Colon (tissue), 2 donors: ENCODE measurements at regions not wholly inside any gene's neighbourhood (a gene's known extent, or its start where the extent isn't known, plus 50 kb on each side); places are given as distances from the start of the nearest gene placed in this dataset.

Experiments
- FAIRE-seq: peaks from 2 replicates; lab custom pipeline; 2012; peaks lifted over from hg19 to GRCh38; lab: Jason Lieb, UNC
- donor health status: control.
- donor health status: control.

- FAIRE-seq = no peak
Observed at GRCh38 chr11:112786196-112786595, 175.0 kb upstream of the NCAM1 start.

- no peak for FAIRE-seq
Observed at GRCh38 chr11:112786886-112787530, 174.2 kb upstream of the NCAM1 start.

DNA sequence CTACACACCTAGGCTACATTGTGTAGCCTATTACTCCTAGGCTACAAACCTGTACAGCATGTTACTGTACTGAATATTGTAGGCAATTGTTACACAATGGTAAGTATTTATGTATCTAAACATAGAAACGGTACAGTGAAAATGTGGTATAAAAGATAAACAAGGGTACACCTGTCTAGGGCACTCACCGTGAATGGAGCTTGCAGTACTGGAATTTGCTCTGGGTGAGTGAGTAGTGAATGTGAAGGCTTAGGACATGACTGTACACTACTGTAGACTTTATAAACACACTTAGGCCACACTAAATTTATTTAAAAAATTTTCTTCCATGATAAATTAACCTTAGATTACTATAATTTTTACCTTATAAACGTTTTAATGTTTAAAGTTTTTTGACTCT, 171.7 kb upstream of the NCAM1 start:
- no peak for FAIRE-seq

- FAIRE-seq = no peak
Observed at GRCh38 chr11:112790286-112790685, 170.9 kb upstream of the NCAM1 start.

GRCh38 chr11:112792070-112792469, 169.2 kb upstream of the NCAM1 start:
- no peak for FAIRE-seq

DNA sequence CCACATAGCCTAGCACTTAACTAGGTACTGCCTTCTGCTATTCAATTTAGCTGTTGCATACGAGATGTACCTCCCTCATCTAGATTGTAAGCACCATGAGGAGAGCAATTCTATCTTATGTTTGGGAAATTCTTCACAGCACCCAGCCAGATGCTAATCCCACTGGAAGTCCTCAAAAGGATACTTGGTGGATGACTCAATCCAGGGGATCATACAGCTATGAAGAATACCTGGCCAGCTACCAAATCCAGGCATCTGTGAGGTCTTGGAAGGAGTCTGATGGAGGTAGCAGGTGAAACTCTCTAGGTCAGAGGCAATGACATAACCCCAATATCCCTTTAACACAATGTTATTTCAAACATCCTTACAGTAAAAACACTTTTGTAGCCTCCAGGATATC, 167.8 kb upstream of the NCAM1 start:
- FAIRE-seq = no peak

DNA sequence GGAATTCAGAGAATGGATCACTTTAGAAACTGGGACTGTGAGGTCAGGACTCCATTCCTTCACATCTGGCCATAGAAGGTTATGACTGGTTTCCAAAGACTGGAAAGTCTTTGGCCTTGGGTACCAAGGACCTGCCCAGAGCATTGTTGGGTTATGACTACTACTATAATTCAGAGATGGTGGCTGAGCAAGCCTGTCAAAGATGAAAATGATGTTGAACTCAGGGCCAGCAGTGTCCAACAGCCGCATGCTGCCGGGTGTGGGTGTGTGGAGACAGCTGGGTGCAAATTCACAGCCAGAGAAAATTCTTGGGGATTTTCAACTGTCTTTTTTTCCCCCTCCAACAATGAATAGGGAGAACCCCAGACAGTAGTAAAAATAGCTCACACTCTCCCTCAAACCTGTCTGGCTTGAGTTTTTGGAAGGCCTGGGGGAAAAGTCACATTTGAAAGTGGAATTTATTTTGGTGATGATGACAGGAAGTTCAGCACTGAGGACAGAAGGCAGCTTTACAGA, 166.8 kb upstream of the NCAM1 start:
- no peak for FAIRE-seq

GRCh38 chr11:112795142-112795815, 165.9 kb upstream of the NCAM1 start:
- no peak for FAIRE-seq

- no peak for FAIRE-seq
Observed at GRCh38 chr11:112795911-112796649, 165.1 kb upstream of the NCAM1 start.

- FAIRE-seq = no peak
Observed at GRCh38 chr11:112797092-112797491, 164.1 kb upstream of the NCAM1 start.

DNA sequence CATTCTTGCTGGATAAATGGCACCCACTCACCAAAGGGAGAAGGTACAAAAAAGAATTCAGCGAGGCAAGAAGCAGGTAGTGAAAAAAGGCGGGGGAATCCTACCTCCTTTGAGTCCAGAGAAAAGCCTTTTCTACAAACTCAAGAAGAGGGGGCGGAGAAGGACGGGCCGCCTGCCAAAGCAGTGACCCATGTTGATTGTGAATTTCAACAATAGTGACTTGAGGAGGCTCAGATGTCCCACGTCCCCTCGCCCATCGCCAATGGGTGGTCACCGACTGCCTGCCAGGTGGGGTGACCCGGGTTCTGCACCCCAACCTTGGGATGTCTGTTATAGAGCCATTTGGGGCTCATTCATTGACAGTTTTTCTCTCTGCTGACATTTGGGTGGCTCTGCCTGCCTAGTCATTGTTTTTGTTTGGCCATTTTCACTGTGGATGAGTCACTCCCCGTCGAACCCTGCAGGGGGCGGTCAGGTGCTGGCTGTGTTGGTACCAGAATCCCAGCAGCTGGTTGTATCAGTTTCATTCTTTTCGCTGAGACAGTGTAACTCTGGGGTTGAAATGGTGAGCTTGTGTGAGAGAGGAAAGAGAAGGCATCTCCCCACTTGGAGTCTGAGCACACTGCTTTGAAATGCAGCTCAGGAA, 163.4 kb upstream of the NCAM1 start:
- no peak for FAIRE-seq

- FAIRE-seq = no peak
Observed at GRCh38 chr11:112801025-112801816, 160.0 kb upstream of the NCAM1 start.

DNA sequence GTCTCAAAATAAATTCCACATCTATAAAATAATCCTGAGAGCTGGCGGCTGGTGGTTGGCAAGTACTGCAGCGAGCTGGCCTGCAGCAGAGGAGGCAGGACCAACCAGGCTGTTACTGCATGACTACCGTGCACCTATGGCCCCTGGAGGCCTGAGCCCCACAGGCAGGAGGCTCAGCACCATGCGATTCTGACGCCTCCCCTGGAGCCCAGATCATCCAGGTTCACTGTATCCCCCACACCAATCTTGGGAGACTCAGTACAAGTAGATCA, 159.5 kb upstream of the NCAM1 start:
- FAIRE-seq = no peak

- FAIRE-seq = no peak
Observed at GRCh38 chr11:112805658-112806057, 155.6 kb upstream of the NCAM1 start.

DNA sequence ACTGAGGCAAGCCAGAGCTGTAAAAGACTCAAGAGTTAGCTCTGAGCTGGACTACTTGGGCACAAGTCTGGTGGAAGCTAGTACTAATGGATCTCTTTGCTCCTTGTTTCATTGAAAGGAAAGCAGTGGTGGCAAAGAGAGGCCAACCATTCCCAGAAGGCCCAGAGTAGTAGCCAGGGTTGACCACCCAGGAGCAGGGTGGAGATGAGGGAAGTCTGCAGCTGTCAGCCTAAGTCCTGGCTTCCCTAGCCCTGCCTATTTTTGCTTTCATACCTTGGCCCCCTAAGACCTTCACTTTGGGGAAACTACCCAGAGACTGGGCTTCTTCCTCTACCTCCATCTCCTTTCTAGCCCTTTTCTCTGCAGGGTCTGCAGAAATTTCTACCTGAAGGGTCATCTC, 155.0 kb upstream of the NCAM1 start:
- FAIRE-seq = no peak

DNA sequence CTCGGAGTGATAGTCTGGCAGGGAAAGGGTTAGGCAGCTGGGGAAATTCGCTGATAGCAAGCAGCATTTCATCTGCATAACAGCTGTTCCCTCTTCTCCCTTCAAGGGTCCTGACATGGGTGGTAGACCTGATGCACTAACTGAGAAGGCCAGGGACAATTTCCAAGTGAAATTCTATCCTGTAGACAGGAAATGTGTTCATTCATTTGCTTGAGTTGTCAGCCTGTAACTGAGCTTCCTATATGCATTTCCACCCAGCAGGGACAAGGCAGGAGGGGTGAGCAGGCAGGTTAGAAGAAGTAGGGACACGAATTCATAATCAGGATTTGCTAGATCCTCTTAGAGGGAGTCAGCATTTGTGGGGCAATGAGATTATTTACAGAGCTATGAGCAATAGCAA, 154.3 kb upstream of the NCAM1 start:
- no peak for FAIRE-seq

DNA sequence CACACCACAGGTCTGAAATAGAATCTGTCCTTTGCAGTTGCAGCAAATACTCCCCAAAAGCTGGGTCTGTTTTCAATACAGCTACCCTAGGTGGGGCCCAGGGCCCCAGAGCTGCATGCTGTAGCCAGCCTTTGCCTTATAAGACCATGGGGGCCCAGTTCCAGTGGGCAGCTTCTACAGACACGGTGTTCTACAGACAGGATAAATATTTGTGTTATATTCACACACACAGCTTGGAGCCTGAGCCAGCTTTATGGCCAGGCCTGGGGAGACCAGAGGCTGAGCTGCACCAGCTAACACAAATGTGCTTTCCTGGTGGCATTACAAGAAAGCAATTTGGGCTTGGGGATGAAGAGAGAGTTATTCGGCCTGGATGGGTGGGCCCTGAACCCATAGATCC, 151.8 kb upstream of the NCAM1 start:
- no peak for FAIRE-seq

- FAIRE-seq = no peak
Observed at GRCh38 chr11:112810951-112811350, 150.3 kb upstream of the NCAM1 start.

DNA sequence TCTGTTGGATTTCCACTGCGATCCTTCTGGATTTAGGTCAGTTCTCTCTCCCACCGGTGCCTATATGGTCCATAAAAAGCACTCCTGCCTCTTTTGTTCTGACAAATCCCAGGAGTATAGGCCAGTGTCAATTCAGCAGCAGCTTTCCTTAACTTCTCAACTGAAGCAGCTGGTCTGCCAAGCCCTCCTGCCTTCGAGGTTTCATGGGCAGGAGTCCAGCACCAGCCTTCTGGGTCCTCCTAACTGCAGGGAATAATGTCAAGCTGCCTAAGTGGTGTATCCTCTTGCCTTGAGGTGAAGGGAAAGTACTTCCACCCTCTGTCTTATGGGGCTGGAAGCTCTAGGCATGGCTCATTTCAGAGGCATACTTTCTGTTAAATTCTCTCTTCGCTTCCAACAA, 149.4 kb upstream of the NCAM1 start:
- no peak for FAIRE-seq

DNA sequence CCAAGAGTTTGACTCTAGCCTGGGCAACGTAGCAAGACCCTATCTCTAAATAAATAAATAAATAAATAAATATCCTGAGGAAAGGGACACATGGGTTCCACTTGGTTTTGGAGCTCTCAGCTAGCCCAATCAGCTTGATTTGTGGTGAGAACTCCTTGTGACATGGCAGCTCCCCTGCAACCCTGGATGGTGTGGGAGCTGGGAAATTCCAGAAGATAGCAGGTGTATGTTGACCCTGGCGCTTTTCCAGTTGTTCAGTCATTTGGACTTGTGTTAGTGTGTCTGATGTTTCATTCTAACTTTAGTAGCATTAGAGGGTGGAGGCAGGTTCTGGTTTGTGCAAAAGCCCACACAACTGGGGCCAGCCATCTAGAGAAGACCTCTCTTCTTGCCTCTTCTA, 148.5 kb upstream of the NCAM1 start:
- FAIRE-seq = no peak

DNA sequence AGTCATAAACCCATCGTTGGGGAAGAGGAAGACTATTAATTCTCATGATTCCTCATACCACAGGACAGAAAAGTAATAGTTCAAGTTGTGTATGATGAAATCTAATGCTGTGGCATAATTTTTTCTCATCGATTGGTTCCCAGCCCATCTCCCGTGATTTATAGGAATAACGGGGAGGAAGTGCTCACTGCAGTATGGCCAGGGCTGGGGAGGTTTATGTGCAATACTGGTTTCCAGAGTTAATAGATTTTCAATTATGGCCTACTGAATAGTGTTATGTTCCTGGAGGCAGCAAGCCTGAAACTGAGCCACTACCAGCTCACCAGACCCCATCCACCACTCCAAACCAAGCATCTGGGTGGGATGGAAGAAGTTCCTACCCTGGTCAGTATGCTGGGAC, 147.1 kb upstream of the NCAM1 start:
- FAIRE-seq = no peak

GRCh38 chr11:112817376-112817775, 143.8 kb upstream of the NCAM1 start:
- FAIRE-seq = no peak
